H1 (cell line): ENCODE measurements at regions not wholly inside any gene's neighbourhood (a gene's known extent, or its start where the extent isn't known, plus 50 kb on each side); places are given as distances from the start of the nearest gene placed in this dataset.
A peak's percentile ranks its signal among the peaks of the same experiment; 100 is the strongest.

Experiments used
- CTCF ChIA-PET: fragments of 300-600 bp; sonication (Branson Sonifier 250); formaldehyde crosslinking; loops from one replicate; lab custom pipeline; 2021; ENCODE audit not compliant: partially characterized antibody; lab: Charles Lee
- POLR2A ChIA-PET: fragments of 300-600 bp; sonication (Branson Sonifier 250); formaldehyde crosslinking; loops from one replicate; lab custom pipeline; 2021; ENCODE audit warnings: inconsistent platforms; ENCODE audit not compliant: partially characterized antibody; lab: Charles Lee
- DNase-seq, 2 experiments: peaks; one replicate each; pipeline versions ENCODE4 v3.0.0 to v3.0.0-alpha.2; 2010 to 2022; ENCODE audit warnings: low spot score in 2 of 2, low read depth in 1 of 2, mixed read lengths in 1 of 2
- FAIRE-seq: peaks from 2 replicates; lab custom pipeline; 2011; peaks lifted over from hg19 to GRCh38; lab: Jason Lieb, UNC
- H2AFZ ChIP-seq: 2 replicates; pipeline ENCODE4 v1.8.1; 2012; ENCODE audit warnings: low read length, inconsistent platforms
- H2AK5ac ChIP-seq: 2 replicates; pipeline ENCODE4 v1.6.1; 2013; ENCODE audit warnings: low read depth, low read length
- H2BK120ac ChIP-seq: replicated peaks from 2 replicates; pipeline ENCODE3; 2013; ENCODE audit warnings: low read depth, low read length, inconsistent platforms
- H2BK12ac ChIP-seq: 2 replicates; pipeline ENCODE4 v1.6.1; 2013; ENCODE audit warnings: low read depth, low read length
- H2BK15ac ChIP-seq: 2 replicates; pipeline ENCODE4 v1.6.1; 2013; ENCODE audit warnings: low read length
- H2BK20ac ChIP-seq: 2 replicates; pipeline ENCODE4 v1.6.1; 2013; ENCODE audit warnings: low read length
- H2BK5ac ChIP-seq: 2 replicates; pipeline ENCODE4 v1.6.1; 2013; ENCODE audit warnings: low read depth, low read length
- H3K14ac ChIP-seq: 2 replicates; pipeline ENCODE4 v1.6.1; 2013; ENCODE audit warnings: inconsistent platforms; ENCODE audit not compliant: insufficient read length
- H3K18ac ChIP-seq: 2 replicates; pipeline ENCODE4 v1.6.1; 2013; ENCODE audit warnings: low read length; ENCODE audit errors: extremely low read depth
- H3K23ac ChIP-seq: 2 replicates; pipeline ENCODE4 v1.6.1; 2013; ENCODE audit warnings: inconsistent platforms; ENCODE audit not compliant: insufficient read length
- H3K23me2 ChIP-seq: 2 replicates; pipeline ENCODE4 v1.6.1; 2013; ENCODE audit warnings: low read depth, low read length
- H3K27ac ChIP-seq: 2 replicates; pipeline ENCODE4 v1.6.1; 2011; ENCODE audit warnings: low read depth, low read length, inconsistent platforms
- H3K27me3 ChIP-seq, 4 experiments: replicated peaks in 1 of 4; 1 replicate in 1 of 4; 2 replicates in 3 of 4; pipeline versions ENCODE4 v1.6.1 to v1.8.1; 2011 to 2013; ENCODE audit warnings: low read length in 3 of 4, mild to moderate bottlenecking in 3 of 4, inconsistent platforms in 2 of 4, mixed read lengths in 2 of 4, moderate library complexity in 1 of 4; ENCODE audit not compliant: control insufficient read depth in 3 of 4, insufficient read depth in 3 of 4; ENCODE audit errors: extremely low read depth in 1 of 4
- H3K36me3 ChIP-seq, 4 experiments: 2 replicates each; pipeline versions ENCODE4 v1.6.1 to v1.8.1; 2011 to 2013; ENCODE audit warnings: mild to moderate bottlenecking in 4 of 4, low read length in 3 of 4, moderate library complexity in 2 of 4, control low read depth in 1 of 4, inconsistent platforms in 1 of 4; ENCODE audit not compliant: insufficient read depth in 4 of 4, control insufficient read depth in 2 of 4
- H3K4ac ChIP-seq: replicated peaks from 2 replicates; pipeline ENCODE3; 2013; ENCODE audit warnings: low read length, low read depth, mixed read lengths, inconsistent platforms; ENCODE audit not compliant: insufficient read length
- H3K4me1 ChIP-seq, 4 experiments: replicated peaks in 1 of 4; 1 replicate in 1 of 4; 2 replicates in 3 of 4; pipeline versions ENCODE4 v1.6.1 to v1.8.1; 2011 to 2013; ENCODE audit warnings: low read length in 3 of 4, inconsistent platforms in 2 of 4, mixed read lengths in 1 of 4; ENCODE audit not compliant: insufficient read depth in 4 of 4, control insufficient read depth in 3 of 4
- H3K4me2 ChIP-seq, 2 experiments: 2 replicates each; pipeline versions ENCODE4 v1.6.1 to v1.8.1; 2011 to 2013; ENCODE audit warnings: low read depth in 2 of 2, low read length in 2 of 2, control low read depth in 1 of 2, inconsistent platforms in 1 of 2, mild to moderate bottlenecking in 1 of 2; ENCODE audit not compliant: insufficient read depth in 1 of 2
- H3K4me3 ChIP-seq, 4 experiments: fragments of 200-600, 300-600 bp in 1 of 4; sonication (generic), shearing (Covaris generic), sonication (Bioruptor Twin) in 1 of 4; 2 replicates each; pipeline versions ENCODE4 v1.5.1 to v1.8.1; 2011 to 2016; ENCODE audit warnings: low read length in 4 of 4, low read depth in 3 of 4, control low read depth in 2 of 4, inconsistent platforms in 2 of 4, mild to moderate bottlenecking in 2 of 4, mixed read lengths in 1 of 4, moderate library complexity in 1 of 4; ENCODE audit not compliant: insufficient read depth in 2 of 4; ENCODE audit errors: extremely low read depth in 1 of 4
- H3K56ac ChIP-seq: replicated peaks from 2 replicates; pipeline ENCODE3; 2013; ENCODE audit warnings: low read depth, mild to moderate bottlenecking, mixed read lengths, low read length, inconsistent platforms; ENCODE audit not compliant: insufficient read length
- H3K79me1 ChIP-seq: 2 replicates; pipeline ENCODE4 v1.6.1; 2013; ENCODE audit warnings: low read depth, low read length, control low read depth
- H3K79me2 ChIP-seq, 2 experiments: 2 replicates each; pipeline versions ENCODE4 v1.6.1 to v1.8.1; 2012 to 2013; ENCODE audit warnings: low read length in 2 of 2, mild to moderate bottlenecking in 2 of 2, inconsistent platforms in 1 of 2; ENCODE audit not compliant: insufficient read depth in 2 of 2, control insufficient read depth in 1 of 2
- H3K9ac ChIP-seq, 4 experiments: replicated peaks in 1 of 4; 1 replicate in 1 of 4; 2 replicates in 3 of 4; pipeline versions ENCODE4 v1.6.1 to v1.8.1; 2011 to 2013; ENCODE audit warnings: low read depth in 3 of 4, low read length in 3 of 4, control low read depth in 2 of 4, mild to moderate bottlenecking in 2 of 4, moderate library complexity in 2 of 4, inconsistent platforms in 1 of 4; ENCODE audit errors: extremely low read depth in 1 of 4
- H3K9me3 ChIP-seq, 2 experiments: 2 replicates each; pipeline versions ENCODE4 v1.6.1 to v1.8.1; 2012 to 2013; ENCODE audit warnings: mild to moderate bottlenecking in 2 of 2, moderate library complexity in 2 of 2, control low read depth in 1 of 2, inconsistent platforms in 1 of 2, low read depth in 1 of 2, low read length in 1 of 2, mixed read lengths in 1 of 2; ENCODE audit not compliant: insufficient read depth in 2 of 2
- H4K20me1 ChIP-seq, 2 experiments: replicated peaks in 1 of 2; 2 replicates each; pipeline versions ENCODE3 to v1.8.1; 2011 to 2013; ENCODE audit warnings: inconsistent platforms in 2 of 2, low read length in 2 of 2, mild to moderate bottlenecking in 1 of 2; ENCODE audit not compliant: insufficient read depth in 2 of 2, control insufficient read depth in 1 of 2
- H4K5ac ChIP-seq: 2 replicates; pipeline ENCODE4 v1.6.1; 2013; ENCODE audit warnings: low read length, low read depth, mixed read lengths, inconsistent platforms; ENCODE audit not compliant: insufficient read length
- H4K8ac ChIP-seq: 2 replicates; pipeline ENCODE4 v1.8.0; 2013; ENCODE audit warnings: mild to moderate bottlenecking, moderate library complexity, low read length, inconsistent platforms; ENCODE audit not compliant: insufficient read depth; ENCODE audit errors: extremely low read depth
- H4K91ac ChIP-seq: replicated peaks from 2 replicates; pipeline ENCODE3; 2013; ENCODE audit warnings: low read length, mixed read lengths, inconsistent platforms; ENCODE audit not compliant: insufficient read length
- BACH1 ChIP-seq: IDR thresholded peaks from 2 replicates; pipeline ENCODE4 v1.6.1; 2012; ENCODE audit warnings: low read length, improper control_type of control experiment
- CEBPB ChIP-seq: IDR thresholded peaks from 2 replicates; pipeline ENCODE4 v1.6.1; 2012; ENCODE audit warnings: low read depth, low read length
- EGR1 ChIP-seq: IDR thresholded peaks from 2 replicates; pipeline ENCODE4 v1.6.1; 2011; ENCODE audit warnings: low read depth, low read length, borderline replicate concordance
- HDAC6 ChIP-seq: IDR thresholded peaks from one replicate; pipeline ENCODE4 v1.7.1; 2012; ENCODE audit warnings: low read depth, mild to moderate bottlenecking, inconsistent platforms, low read length, moderate library complexity
- KDM5A ChIP-seq: fragments of 200-600 bp; IDR thresholded peaks from 2 replicates; pipeline ENCODE4 v1.7.1; 2012; ENCODE audit warnings: mild to moderate bottlenecking, low read length, inconsistent platforms, mixed read lengths
- RAD21 ChIP-seq, 2 experiments: IDR thresholded peaks in 1 of 2; conservative IDR thresholded peaks in 1 of 2; 2 replicates each; pipeline ENCODE4 v1.6.1; 2011; ENCODE audit warnings: low read depth in 2 of 2, low read length in 2 of 2, improper control_type of control experiment in 1 of 2, inconsistent platforms in 1 of 2, mild to moderate bottlenecking in 1 of 2, moderate library complexity in 1 of 2
- RBBP5 ChIP-seq: IDR thresholded peaks from 2 replicates; pipeline ENCODE4 v1.7.1; 2012; ENCODE audit warnings: low read depth, mild to moderate bottlenecking, inconsistent platforms, low read length, moderate library complexity, borderline replicate concordance
- SP1 ChIP-seq: IDR thresholded peaks from 2 replicates; pipeline ENCODE4 v1.6.1; 2011; ENCODE audit warnings: low read depth, low read length
- YY1 ChIP-seq: IDR thresholded peaks from 2 replicates; pipeline ENCODE4 v1.6.1; 2011; ENCODE audit warnings: low read depth, mild to moderate bottlenecking, low read length
- WGBS, 2 experiments: shearing (Covaris generic) in 1 of 2; methylation state at CpG; one replicate each; pipeline versions ENCODE4 v1.1.6 to v1.1.7; 2013 to 2015; ENCODE audit warnings: low lambda C conversion rate in 2 of 2, mixed read lengths in 2 of 2, inconsistent platforms in 1 of 2, low coverage in 1 of 2, missing lambda C conversion rate in 1 of 2; ENCODE audit not compliant: insufficient replicate concordance in 2 of 2, insufficient coverage in 1 of 2, insufficient read length in 1 of 2; ENCODE audit errors: extremely low coverage in 1 of 2, missing lambda C conversion rate in 1 of 2; 5-methylcytosine and 5-hydroxymethylcytosine counted together
- TF ChIP-seq, protein P1 (sequence below): IDR thresholded peaks from 2 replicates; pipeline ENCODE4 v1.6.1; 2012; ENCODE audit warnings: inconsistent platforms
- TF ChIP-seq, protein P2 (sequence below), 3 experiments: IDR thresholded peaks; 1 replicate in 2 of 3; 2 replicates in 1 of 3; pipeline versions ENCODE4 v1.5.1 to v1.6.1; 2011; ENCODE audit warnings: low read length in 3 of 3, mild to moderate bottlenecking in 3 of 3, inconsistent platforms in 2 of 3, low read depth in 1 of 3, moderate library complexity in 1 of 3; ENCODE audit not compliant: insufficient read depth in 1 of 3; ENCODE audit errors: control extremely low read depth in 1 of 3

DNA sequence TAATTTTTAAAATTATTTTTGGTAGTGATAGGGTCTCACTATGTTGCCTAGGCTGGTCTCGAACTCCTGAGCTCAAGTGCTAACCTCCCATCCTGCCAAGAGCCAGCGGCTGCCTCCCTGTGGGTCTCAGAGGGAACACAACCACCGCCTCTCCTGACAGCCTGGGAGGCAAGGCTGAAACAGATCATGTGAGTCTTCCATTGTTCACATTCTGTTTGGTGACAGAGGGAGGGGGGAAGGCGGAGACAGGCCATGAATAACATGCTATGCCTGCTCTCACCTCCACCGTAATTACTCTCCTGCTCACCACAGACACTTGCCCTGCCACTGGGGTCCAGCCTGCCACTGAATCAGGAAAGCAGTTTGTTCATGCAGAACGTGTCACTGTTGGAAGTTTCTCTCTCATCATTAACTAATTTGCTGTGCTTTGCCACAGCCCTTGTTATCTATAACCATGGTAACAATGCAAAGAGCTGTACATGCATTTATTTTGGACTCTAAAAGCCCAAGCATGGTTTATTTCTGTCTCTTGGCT is 78.4 kb upstream of the RASGRF1 start:
- Histone ChIP-seq H2BK5ac (no peak overlapping the region), H4K20me1 (no peaks in the 10 kb centered on the region), H3K56ac (no peak overlapping the region), H3K23me2 (no peaks in the 10 kb centered on the region), H3K14ac (no peak overlapping the region), H2BK20ac (no peak overlapping the region), H4K91ac (no peak overlapping the region), H3K9ac (no peak overlapping the region), H3K36me3 (no peaks in the 10 kb centered on the region), H3K27me3 (no peaks in the 10 kb centered on the region; a peak in 1 of 7 replicates), H3K79me1 (no peaks in the 10 kb centered on the region), H2AFZ (peak overlapping the region; percentile 75; the same call in 1 of the 2 replicates), H3K4ac (no peak overlapping the region), H4K5ac (no peak overlapping the region), H3K27ac (no peak overlapping the region), H4K8ac (no peak overlapping the region), H3K4me3 (no peak overlapping the region), H3K79me2 (no peaks in the 10 kb centered on the region), H3K9me3 (no peaks in the 10 kb centered on the region), H2AK5ac (no peak overlapping the region), H3K4me1 (peaks cover 2 to 14% (median 6%) of the 10 kb centered on the region in 4 experiments; a peak in 5 of 7 replicates), H2BK15ac (no peak overlapping the region), H3K18ac (no peak overlapping the region), H2BK120ac (no peak overlapping the region), H2BK12ac (no peak overlapping the region), H3K4me2 (no peak overlapping the region), H3K23ac (no peak overlapping the region)
- CTCF ChIA-PET: interaction anchor here (0.6 to 2.8 kb wide), 20 partner anchors 8 to 340 kb away, joined by 3 to 27 read pairs (median 4); no protein-coding TSS in a partner anchor
- POLR2A ChIA-PET: interaction anchor here (1.4 to 1.5 kb wide), 2 partner anchors 12 to 16 kb away, joined by 3 to 5 read pairs; no protein-coding TSS in a partner anchor
- 49% methylated on average over 6 of the region's 6 CpGs; no CpG with 5 or more reads in 1 of the 2 experiments for WGBS, 2 experiments
- DNase-seq: peak in 1 of 2 experiments; percentile 58
- FAIRE-seq: peak; percentile 75
- TF ChIP-seq BACH1: no peak
- TF ChIP-seq SP1: no peak
- no peak for TF ChIP-seq YY1
- no peak for TF ChIP-seq EGR1
- no peak for TF ChIP-seq CEBPB
- peak; percentile 59 to 63 for TF ChIP-seq RAD21 (IDR thresholded peaks at IDR 0.05 in 1 of 2, conservative IDR thresholded peaks at IDR 0.05 in 1 of 2; ENCODE audit: low read depth in 2 of 2, low read length in 2 of 2)
- TF ChIP-seq KDM5A: no peak
- TF ChIP-seq, protein P1, sequence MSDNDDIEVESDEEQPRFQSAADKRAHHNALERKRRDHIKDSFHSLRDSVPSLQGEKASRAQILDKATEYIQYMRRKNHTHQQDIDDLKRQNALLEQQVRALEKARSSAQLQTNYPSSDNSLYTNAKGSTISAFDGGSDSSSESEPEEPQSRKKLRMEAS: peak; percentile 31; the same call in 1 of the 2 replicates
- no peak for TF ChIP-seq RBBP5
- TF ChIP-seq, protein P2, sequence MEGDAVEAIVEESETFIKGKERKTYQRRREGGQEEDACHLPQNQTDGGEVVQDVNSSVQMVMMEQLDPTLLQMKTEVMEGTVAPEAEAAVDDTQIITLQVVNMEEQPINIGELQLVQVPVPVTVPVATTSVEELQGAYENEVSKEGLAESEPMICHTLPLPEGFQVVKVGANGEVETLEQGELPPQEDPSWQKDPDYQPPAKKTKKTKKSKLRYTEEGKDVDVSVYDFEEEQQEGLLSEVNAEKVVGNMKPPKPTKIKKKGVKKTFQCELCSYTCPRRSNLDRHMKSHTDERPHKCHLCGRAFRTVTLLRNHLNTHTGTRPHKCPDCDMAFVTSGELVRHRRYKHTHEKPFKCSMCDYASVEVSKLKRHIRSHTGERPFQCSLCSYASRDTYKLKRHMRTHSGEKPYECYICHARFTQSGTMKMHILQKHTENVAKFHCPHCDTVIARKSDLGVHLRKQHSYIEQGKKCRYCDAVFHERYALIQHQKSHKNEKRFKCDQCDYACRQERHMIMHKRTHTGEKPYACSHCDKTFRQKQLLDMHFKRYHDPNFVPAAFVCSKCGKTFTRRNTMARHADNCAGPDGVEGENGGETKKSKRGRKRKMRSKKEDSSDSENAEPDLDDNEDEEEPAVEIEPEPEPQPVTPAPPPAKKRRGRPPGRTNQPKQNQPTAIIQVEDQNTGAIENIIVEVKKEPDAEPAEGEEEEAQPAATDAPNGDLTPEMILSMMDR (IDR thresholded peaks at IDR 0.05; ENCODE audit: control extremely low read depth in 1 of 3, insufficient read depth in 1 of 3, low read depth in 1 of 3, low read length in 3 of 3): peak; percentile 39 to 68 (median 60)
- no peak for TF ChIP-seq HDAC6
